SK-N-SH treated with all-trans-retinoic acid at 6 μM for 48 hours (cell line): ENCODE measurements at regions not wholly inside any gene's neighbourhood (a gene's known extent, or its start where the extent isn't known, plus 50 kb on each side); places are given as distances from the start of the nearest gene placed in this dataset.

Experiments used
- ARNTL ChIP-seq: fragments of 450-650 bp; formaldehyde crosslinking; IDR thresholded peaks from 2 replicates; pipeline ENCODE4 v1.5.0; 2020; ENCODE audit warnings: low read depth, mild to moderate bottlenecking, moderate library complexity, borderline replicate concordance
- ISL1 ChIP-seq: fragments of 250-450 bp; sonication (Bioruptor Pico); IDR thresholded peaks from 2 replicates; pipeline ENCODE4 v2.1.2; 2022; ENCODE audit warnings: mild to moderate bottlenecking, moderate library complexity
- PATZ1 ChIP-seq: fragments of 250-450 bp; sonication (Bioruptor Pico); IDR thresholded peaks from 2 replicates; pipeline ENCODE4 v1.8.0; 2020; ENCODE audit warnings: mild to moderate bottlenecking, moderate library complexity, borderline replicate concordance
- PPARA ChIP-seq: fragments of 250-450 bp; sonication (Bioruptor Pico); IDR thresholded peaks from 2 replicates; pipeline ENCODE4 v1.5.0; 2020; ENCODE audit warnings: mild to moderate bottlenecking, borderline replicate concordance
- RARB ChIP-seq: fragments of 250-450 bp; sonication (Bioruptor Pico); IDR thresholded peaks from 2 replicates; pipeline ENCODE4 v1.8.0; 2021; ENCODE audit warnings: mild to moderate bottlenecking, moderate library complexity
- TOX ChIP-seq: fragments of 250-450 bp; sonication (Bioruptor Pico); IDR thresholded peaks from 2 replicates; pipeline ENCODE4 v1.8.0; 2021; ENCODE audit warnings: mild to moderate bottlenecking, moderate library complexity, borderline replicate concordance
- ZFP3 ChIP-seq: fragments of 250-450 bp; sonication (Bioruptor Pico); IDR thresholded peaks from 2 replicates; pipeline ENCODE4 v1.5.0; 2020; ENCODE audit warnings: mild to moderate bottlenecking, moderate library complexity
- ZFP30 ChIP-seq: fragments of 450-650 bp; formaldehyde crosslinking; IDR thresholded peaks from 2 replicates; pipeline ENCODE4 v1.5.0; 2022; ENCODE audit warnings: mild to moderate bottlenecking, moderate library complexity
- ZNF70 ChIP-seq: fragments of 450-650 bp; formaldehyde crosslinking; IDR thresholded peaks from 2 replicates; pipeline ENCODE4 v1.5.0; 2020; ENCODE audit warnings: mild to moderate bottlenecking, moderate library complexity
- ZNF8 ChIP-seq: fragments of 450-650 bp; formaldehyde crosslinking; IDR thresholded peaks from 2 replicates; pipeline ENCODE4 v1.5.0; 2020; ENCODE audit warnings: mild to moderate bottlenecking, moderate library complexity
- TF ChIP-seq, protein P1 (sequence below): fragments of 250-450 bp; sonication (Bioruptor Pico); IDR thresholded peaks from 2 replicates; pipeline ENCODE4 v1.8.0; 2021; ENCODE audit warnings: low read depth, mild to moderate bottlenecking, moderate library complexity, borderline replicate concordance
- TF ChIP-seq, protein P2 (sequence below): fragments of 250-450 bp; sonication (Bioruptor Pico); IDR thresholded peaks from 2 replicates; pipeline ENCODE4 v1.5.0; 2020; ENCODE audit warnings: mild to moderate bottlenecking, moderate library complexity

GRCh38 chrX:39465467-39465866, 632.3 kb downstream of the BCOR start:
- TF ChIP-seq PPARA (CRISPR knock-in tag): no peak
- no peak for TF ChIP-seq ZFP3 (CRISPR knock-in tag)
- TF ChIP-seq, protein P1, sequence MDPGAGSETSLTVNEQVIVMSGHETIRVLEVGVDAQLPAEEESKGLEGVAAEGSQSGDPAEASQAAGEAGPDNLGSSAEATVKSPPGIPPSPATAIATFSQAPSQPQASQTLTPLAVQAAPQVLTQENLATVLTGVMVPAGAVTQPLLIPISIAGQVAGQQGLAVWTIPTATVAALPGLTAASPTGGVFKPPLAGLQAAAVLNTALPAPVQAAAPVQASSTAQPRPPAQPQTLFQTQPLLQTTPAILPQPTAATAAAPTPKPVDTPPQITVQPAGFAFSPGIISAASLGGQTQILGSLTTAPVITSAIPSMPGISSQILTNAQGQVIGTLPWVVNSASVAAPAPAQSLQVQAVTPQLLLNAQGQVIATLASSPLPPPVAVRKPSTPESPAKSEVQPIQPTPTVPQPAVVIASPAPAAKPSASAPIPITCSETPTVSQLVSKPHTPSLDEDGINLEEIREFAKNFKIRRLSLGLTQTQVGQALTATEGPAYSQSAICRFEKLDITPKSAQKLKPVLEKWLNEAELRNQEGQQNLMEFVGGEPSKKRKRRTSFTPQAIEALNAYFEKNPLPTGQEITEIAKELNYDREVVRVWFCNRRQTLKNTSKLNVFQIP: no peak
- no peak for TF ChIP-seq ZFP30 (CRISPR knock-in tag)
- TF ChIP-seq ISL1 (CRISPR knock-in tag): no peak
- TF ChIP-seq ZNF8 (CRISPR knock-in tag): no peak
- no peak for TF ChIP-seq ZNF70 (CRISPR knock-in tag)
- no peak for TF ChIP-seq ARNTL
- TF ChIP-seq PATZ1: no peak
- TF ChIP-seq TOX: no peak
- no peak for TF ChIP-seq RARB (CRISPR knock-in tag)
- TF ChIP-seq, protein P2, sequence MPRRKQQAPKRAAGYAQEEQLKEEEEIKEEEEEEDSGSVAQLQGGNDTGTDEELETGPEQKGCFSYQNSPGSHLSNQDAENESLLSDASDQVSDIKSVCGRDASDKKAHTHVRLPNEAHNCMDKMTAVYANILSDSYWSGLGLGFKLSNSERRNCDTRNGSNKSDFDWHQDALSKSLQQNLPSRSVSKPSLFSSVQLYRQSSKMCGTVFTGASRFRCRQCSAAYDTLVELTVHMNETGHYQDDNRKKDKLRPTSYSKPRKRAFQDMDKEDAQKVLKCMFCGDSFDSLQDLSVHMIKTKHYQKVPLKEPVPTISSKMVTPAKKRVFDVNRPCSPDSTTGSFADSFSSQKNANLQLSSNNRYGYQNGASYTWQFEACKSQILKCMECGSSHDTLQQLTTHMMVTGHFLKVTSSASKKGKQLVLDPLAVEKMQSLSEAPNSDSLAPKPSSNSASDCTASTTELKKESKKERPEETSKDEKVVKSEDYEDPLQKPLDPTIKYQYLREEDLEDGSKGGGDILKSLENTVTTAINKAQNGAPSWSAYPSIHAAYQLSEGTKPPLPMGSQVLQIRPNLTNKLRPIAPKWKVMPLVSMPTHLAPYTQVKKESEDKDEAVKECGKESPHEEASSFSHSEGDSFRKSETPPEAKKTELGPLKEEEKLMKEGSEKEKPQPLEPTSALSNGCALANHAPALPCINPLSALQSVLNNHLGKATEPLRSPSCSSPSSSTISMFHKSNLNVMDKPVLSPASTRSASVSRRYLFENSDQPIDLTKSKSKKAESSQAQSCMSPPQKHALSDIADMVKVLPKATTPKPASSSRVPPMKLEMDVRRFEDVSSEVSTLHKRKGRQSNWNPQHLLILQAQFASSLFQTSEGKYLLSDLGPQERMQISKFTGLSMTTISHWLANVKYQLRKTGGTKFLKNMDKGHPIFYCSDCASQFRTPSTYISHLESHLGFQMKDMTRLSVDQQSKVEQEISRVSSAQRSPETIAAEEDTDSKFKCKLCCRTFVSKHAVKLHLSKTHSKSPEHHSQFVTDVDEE (CRISPR knock-in tag): no peak
